ENCODE measurements at regions not wholly inside any gene's neighbourhood (a gene's known extent, or its start where the extent isn't known, plus 50 kb on each side); places are given as distances from the start of the nearest gene placed in this dataset.

- TF ChIP-seq EZH2 (IDR thresholded peaks at IDR 0.05; ENCODE audit: borderline replicate concordance) (no peak), CTCF (IDR thresholded peaks at IDR 0.05; ENCODE audit: poor library complexity) (no peak)
Measured at GRCh38 chr2:37526323-37526722, 145.1 kb downstream of the CDC42EP3 start.
